GM18907 (cell line): ENCODE measurements at regions not wholly inside any gene's neighbourhood (a gene's known extent, or its start where the extent isn't known, plus 50 kb on each side); places are given as distances from the start of the nearest gene placed in this dataset.

Experiments used
- ATAC-seq: cut with Tn5 transposase; IDR thresholded peaks from one replicate; pipeline ENCODE4 v1.9.1; 2021; ENCODE audit warnings: mild to moderate bottlenecking, moderate library complexity; ENCODE audit not compliant: unreplicated experiment

DNA sequence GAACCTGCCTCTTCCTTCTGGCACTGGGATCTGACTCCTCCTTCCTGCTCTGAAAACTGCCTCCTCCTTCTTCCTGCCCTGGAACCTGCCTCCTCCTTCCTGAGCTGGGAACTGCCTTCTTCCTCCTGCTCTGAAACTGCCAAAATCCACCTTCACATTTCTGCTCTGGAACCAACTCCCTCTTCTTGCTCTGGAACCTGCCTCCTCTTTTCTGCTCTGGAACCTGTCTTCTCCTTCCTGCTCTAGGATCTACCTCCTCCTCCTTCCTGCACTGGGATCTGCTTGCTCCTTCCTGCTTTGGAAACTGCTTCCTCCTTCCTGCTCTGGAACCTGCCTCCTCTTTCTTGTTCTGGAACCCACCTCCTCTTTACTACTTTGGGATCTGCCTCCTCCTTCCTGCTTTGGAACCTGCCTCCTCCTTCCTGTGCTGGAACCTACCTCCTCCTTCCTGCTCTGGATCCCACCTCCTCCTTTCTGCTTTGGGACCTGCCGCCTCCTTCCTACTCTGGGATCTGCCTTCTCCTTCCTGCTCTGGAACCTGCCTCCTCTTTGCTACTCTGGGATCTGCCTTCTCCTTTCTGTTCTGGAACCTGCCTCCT is 315.5 kb downstream of the PRL start:
- no peak for ATAC-seq

DNA sequence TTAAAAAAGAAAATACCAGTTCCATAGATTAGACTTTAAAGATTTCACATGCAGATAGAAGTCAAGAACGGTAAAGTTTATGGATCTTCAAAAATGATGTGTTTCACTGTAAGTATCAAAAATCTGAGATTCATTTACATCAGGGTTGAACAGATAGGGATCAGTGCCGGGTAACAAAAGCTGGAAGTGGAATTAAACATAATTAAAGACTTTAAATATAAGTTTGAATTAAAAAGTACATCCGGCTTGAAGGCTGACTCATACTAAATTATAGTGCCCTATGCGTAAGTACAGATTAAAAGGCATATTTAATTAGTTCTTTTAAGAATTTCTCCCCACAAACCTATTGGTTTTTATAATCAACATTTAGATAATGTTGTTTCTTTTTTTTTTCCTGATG is 312.7 kb downstream of the PRL start:
- ATAC-seq: no peak

DNA sequence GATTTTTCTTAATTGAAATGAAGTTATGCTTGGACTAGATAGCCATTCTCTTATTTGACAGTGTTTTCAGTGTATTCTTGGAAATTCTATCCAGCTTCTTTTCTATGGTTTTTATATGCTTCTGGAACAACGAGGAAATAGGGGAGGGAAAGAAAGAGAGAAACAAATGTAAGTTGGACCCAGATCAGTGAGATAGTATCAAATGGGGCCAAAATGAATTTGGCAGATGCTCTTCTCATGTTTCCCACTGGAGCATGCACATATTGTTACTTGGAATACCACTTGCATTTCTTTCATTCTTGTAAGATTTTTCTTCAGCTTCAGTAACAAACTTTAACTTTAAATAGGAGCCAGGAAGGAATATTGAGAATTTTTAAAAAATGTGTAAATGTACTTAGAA is 312.3 kb downstream of the PRL start:
- no peak for ATAC-seq

DNA sequence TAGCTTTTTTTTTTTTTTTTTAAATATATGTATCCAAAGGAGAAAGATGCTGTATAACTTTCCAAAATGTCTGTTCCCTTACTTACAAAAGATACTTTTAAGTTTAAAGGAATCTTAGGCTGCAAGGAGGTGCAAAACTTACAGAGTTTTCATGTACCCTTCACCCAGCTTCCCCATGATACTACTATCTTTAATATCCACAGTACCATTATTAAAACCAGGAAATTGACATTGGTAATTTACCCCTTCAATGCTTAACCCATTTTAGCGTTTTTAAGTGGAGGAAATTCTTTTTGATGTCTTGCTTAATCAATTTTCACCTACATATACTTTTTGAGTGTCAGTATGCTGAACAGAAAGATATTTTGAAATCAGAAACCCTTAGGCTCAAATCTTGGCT is 310.9 kb downstream of the PRL start:
- no peak for ATAC-seq

DNA sequence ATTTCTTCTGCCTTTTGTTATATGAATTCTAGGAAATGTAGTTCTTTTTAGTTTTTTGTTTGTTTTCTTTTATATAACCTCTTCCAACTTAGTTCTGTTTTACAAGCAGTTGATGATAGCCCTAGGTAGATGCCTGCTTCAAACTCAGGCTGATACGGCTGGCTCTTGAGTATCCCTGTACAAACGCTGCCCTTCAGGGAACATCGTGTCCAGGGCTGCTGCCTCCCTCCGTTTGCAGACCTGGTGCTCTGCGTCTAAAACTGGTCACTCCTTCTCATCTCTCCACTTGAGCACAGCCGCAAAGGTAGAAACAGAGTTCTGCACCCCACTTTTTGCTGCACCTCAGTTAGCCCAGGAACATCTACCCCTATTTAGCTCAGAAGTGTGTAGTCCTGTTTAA is 310.1 kb downstream of the PRL start:
- no peak for ATAC-seq

DNA sequence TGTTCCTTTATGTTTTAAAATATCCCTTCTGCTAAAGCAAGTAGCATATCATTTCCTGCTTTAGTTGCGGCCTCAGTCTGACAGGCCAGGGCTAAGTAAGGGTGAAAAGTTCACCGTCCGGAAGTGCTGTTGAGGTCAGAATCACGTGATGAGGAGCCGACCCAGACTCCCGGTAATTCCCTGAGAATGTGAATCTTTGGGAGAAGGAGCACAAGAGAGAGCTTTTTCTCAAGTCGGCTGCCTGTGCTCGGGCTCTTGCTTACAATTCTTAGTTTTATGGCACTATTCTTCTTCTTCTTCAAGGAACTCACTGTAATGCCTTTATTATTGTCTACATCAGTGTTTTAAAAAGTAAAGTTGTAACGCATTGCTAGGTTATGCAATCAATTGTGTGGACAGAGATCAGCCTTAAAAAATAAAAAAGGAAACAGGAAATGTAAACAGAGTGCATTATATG is 309.3 kb downstream of the PRL start:
- ATAC-seq: peak; percentile 96

DNA sequence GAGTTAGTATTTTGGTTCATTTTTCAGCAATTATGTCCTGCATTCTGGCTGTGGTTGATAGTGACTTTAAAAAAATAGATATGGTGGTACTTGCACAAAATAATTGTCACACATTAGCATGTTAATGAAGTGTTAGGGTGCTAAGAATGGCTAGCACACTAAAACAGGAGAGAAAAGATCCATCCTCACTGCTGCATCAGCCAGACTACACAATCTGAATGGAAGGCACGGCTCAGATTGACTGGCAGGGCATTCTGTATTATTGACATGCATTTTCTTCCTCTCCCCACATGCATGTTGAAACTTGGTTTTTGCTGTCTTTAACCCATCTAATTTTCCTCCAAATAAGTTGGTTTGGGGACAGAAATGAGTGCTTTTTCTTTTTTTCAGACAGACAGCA is 306.3 kb downstream of the PRL start:
- ATAC-seq: no peak

DNA sequence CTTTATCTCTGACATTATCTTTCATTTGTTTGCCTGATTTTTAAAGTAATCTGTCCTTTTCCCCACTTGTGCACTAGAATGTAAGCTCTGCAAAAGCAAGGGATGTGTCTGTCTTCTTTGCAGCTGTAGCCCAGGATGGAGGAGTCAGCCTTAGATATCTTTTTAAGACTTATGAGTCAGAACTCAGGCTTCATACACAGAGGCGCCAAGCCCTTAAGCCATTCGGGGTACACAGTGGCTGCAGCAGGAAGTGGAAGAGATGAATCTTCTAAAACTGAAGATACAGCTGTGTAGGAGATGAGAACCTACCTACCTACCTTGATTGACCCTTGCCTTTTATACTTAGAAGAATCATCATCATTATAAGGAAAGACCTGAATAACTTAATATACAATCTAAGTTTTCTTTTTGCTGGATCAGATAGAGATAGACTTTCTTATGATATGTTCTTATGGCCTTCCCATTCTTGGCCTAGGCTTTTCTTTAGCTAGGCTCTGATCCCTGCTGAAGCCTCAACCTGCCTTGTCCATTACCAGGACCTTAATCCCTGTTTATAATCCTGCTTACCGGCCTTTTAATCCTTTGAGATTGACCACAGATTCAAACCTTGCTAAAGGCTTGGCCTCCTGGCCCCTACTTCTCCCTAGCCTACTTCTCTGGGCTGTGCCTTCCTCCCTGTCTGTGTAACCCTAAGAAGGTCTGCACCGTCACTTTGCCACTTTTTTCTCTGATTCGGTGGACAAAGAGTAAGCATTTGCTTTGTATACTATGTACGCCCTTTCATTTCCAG is 304.5 kb downstream of the PRL start:
- ATAC-seq: no peak

DNA sequence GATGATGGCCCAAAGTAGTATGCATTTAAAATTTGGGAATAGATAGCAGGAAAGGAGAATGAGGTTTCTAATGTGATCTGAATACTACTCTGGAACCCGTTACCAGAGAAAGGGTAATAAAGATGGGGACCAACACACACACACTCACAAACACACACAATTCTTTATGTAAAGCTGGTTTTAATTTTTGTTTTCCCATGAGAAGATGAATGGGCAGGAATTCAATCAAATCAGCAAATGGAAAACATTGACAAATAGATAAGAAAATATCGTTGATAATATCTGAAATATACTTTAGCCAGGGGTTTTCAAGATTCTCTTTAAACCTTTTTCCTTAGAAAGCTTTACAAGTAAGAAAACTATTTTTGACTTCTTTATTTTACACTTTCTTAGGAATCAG is 303.0 kb downstream of the PRL start:
- no peak for ATAC-seq

DNA sequence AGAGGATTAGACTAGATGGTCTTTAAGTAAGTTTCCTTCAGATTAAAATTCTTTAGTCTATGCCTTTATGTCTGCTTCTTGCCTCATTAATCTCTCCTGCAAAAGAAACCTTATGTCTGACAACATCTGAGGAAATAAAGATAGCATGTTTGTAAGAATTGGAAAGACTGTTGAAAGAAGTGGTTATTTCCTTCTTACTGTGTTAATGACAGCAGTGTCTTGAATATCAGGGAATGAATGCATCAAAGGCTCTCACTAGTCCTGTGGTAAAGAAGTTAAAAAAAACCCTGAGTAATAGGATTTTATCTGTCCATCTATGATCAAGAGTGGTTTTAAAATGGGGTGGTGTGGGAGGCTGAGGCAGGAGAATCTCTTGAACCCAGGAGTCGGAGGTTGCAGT is 302.0 kb downstream of the PRL start:
- ATAC-seq: no peak

DNA sequence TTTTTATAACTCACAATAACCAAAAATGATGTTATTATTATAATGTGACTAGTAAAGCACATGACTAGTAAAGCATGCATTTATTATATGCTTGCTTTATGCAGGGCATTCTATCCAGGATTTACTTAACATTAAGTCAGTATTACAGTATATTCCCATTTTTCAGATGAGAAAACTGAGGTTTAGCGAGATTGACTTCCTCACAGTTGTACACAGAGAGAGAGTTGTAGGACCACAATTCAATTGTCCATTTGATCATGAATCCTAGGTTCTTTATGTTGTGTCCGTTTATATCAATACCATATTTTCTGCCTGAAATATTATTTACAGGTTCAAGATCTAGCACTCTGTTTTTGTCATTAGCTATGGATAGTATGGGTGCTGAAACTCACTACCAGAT is 301.5 kb downstream of the PRL start:
- ATAC-seq: no peak

DNA sequence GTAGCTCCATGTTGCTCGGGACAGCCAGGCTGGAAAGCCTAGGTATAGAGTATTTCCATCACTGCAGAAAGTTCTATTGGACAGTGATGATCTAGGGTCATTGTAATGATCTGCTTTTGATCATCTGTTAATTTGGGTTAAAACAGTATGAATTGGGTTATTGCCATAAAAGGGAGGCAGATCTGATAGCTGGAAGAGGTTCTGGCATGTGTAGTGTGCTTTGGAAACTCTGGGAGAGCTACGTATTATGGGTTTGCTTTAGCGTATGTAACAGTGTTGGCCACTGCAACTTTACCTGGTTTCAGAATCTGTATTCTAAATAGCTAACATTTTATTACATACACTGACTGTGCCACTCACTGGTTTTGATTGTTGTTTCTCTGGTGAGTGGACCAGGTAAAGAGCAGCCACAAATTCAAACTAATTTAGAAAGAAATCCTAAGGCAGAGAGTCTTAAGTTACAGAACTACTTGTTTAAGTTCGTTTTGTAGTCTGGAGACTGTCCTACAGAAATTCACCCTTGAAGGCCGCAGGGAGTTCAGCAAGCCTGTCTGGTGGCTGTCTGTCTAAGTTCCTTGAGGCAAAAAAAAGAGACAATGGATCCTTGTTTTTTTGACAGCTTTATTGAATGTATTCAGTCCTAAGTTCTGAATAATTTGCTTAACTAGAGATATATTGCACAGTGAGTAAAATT is 300.3 kb downstream of the PRL start:
- no peak for ATAC-seq

DNA sequence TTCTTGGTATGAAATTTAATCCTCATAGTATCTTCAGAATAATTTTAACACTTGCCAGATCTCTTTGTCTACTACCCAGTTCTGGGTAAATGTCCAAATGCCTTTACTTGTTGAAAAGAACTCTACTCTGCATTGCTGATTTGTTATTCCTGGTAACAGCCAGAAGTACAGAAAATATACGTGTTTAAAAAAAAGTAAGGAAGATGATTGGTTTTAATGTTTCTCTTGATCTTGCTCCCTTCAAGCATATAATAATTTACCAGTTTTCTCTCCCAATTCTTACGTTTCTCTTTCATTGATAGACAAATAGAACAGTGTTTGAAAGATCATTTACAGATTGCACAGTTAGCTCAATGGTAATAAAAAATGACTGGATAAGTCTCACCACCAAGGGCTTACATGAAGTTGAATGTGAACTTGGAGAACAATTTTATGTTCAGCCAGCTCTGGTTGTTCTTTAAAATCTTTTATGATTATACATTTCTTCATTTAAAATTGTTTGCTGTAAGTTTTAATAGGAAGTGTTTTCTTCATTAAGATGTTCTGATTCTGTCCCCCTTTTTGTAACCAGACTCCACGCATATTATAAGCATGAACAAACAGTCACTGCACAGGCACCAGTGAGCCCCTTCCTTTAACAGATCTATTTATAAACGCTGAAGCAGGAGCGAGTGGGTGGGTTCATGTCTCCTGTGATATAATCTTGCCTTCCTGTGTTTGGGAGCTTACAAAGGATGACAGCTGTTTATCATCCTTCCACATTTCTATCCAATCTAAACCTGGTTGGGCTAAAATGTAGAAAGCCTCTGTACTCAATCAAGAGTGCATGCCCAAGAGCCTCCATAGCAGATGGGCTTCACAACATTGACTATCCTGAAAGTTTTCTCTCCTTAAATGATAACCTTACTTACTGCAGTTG is 299.5 kb downstream of the PRL start:
- ATAC-seq: no peak

DNA sequence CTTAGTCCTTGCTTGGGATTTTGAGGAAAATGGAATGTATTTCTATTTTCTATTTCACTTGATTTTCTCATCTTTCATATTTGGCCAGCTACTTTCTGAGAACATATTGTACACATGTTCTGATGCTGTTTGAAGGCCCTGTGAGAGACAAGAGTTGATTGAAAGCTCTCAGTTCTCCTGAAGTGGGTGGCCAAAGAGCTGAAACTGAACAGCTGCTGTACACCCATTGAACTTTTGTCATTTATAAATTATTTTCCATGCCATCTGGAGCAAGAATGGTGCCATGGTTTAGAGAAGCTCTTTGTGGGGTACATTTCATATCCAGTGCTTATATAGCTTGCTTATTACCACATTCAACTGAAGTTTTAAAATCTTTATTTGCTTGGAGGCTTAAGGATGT is 298.3 kb downstream of the PRL start:
- no peak for ATAC-seq

DNA sequence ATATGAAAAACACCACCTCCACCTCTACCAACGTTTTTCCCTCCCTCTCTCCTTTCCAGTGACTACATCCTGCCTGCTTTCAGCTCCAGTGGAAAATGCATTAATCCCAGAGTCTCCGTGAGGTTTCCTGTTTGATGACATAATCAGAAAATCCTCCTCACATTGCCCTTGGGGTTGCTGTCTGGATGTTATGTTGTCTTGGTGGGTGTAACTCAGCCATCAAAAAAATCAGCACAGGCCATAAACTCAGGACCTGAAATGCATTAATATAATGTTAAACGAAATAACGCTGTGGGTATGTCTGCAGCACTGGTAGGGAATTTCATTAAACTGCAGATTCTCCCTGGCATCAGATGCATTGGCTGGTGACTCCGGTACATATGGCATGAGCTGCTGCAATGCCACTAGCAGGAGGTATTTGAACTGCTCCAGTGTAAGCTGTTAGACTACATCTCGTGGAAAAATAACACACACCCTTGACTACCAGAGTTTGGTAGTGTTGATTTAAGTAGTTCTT is 297.8 kb downstream of the PRL start:
- no peak for ATAC-seq

DNA sequence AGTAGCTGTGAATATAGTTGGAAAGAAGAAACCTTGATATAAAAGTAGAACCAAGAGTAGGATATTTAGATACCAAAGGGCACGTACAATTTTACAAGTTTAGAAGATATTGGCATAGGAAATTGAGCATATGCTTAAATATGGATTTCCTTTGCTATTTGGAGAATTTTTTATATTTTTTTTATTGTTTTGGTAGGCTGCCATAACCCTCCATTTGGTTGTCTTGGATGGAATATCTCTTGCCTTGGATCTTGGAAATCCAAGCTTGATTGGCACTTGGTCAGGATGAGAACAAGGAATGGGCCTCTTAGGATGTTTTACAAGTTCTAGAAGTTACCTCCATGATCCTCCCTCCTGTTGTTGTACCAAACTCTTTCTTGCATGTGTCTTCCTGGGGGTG is 297.1 kb downstream of the PRL start:
- no peak for ATAC-seq

DNA sequence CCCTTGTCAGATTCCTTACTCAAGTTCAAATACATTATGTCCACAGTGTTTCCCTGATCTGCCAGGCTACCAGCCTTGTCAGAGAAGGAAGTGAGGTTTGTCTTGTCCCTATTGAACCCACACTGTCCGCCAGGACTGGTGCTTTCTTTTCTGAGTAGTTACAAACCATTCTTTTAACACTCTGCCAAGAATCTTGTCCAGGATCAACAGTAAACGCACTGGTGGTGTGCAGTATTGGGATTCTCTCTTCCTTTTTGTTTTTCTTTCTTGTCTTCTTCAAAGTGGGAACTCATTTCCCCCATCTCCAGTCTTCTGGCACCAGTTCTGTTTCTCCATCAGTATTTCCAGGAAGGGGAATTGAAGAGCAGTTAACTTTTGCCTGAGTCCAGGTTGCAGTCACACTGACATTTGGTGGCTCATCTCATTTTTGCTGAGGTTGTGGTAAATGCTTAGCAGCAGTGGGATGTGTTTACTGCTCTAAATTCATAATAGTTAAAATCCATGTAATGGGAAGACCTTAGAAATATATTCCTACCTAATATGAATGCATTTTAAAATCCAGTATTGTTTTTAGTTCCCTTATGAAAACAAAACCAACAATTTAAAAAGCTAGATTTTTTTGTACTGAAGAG is 295.3 kb downstream of the PRL start:
- ATAC-seq: no peak

DNA sequence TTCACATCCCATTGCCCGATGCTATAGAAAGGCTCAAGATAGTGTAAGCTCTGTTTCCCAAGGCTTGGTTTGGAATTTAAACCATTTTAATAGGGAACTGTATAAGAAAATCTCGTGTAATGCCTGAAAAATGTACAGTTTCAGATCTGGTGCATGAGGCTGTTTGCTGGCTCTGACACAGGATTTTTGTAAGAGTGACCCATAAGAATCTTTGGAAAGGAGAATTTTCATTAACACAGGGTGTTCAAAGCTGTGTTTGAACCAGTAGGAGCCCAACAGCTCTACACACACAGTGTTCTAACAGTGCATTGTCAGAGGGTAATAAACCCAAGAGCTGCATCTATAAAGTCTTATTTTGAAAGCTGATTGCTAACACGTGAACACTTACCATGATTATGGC is 293.5 kb downstream of the PRL start:
- ATAC-seq: no peak

DNA sequence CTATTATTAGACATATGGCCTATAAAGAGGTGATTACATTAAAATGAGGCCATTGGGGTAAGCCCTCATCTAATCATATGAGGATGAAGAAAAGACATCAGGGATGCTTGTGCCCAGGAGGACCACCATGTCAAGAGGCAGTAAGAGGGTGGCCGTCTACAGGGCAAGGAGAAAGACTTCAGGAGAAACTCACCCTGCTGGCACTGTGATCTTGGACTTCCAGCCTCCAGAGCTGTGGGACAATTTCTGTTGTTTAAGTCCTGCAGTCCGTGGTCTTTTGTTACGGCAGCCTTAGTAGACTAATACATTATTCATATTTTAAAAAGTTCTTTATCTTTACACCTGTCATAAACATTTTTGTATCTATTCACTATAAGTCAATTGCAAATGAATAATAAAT is 290.0 kb downstream of the PRL start:
- no peak for ATAC-seq

DNA sequence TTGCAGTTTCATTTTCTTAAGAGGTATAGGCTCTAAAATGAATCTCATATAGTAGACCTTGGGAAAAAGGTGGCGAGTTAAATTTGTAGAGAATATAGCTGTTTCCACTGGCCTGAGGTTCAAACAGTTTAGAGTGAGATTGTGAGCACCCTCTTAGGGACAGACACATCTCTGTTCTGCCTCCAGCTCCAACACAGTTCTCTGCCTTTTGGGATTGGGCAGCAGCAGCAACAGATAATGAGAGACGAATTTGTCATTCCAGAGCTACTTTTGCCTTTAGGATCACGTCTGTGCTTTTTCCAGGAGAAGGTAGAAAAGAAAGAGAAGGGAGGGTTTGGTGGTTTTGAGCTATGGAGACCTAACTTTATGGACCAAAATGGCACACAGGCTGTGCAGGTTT is 289.4 kb downstream of the PRL start:
- no peak for ATAC-seq
